ENCODE measurements at regions not wholly inside any gene's neighbourhood (a gene's known extent, or its start where the extent isn't known, plus 50 kb on each side); places are given as distances from the start of the nearest gene placed in this dataset.

DNA sequence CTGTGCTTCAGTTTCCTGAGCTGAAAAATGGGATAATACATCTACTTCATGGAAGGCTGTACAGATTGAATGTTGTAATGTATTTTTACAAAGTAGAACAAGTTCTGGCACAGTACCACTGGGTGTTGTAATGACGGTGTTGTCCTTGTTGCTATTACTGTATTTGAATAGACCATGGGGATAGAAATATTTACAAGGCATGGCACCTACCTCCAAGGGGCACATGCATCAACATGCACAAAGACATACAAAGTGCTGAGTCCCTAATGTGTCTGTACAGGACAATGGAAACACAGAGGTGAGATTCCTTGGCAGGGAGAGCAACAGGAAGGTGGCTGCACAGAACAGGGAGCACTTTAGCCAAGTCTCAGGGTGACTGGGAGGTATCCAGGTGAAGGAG, 930.6 kb upstream of the TMEM132C start:
- Histone ChIP-seq H3K4me2 (ENCODE audit: low read length) (no peak overlapping the region), H4K20me1 (ENCODE audit: insufficient read depth) (no peaks in the 10 kb centered on the region), H3K9me2 (ENCODE audit: insufficient read depth, low read length) (no peaks in the 10 kb centered on the region), H3K27me3 (ENCODE audit: insufficient read depth, low read depth, low read length) (no peaks in the 10 kb centered on the region), H3K27ac (ENCODE audit: low read length) (no peak overlapping the region), H3K9me3 (ENCODE audit: low read length) (no peaks in the 10 kb centered on the region), H3F3A (ENCODE audit: insufficient read depth, low read length, poor library complexity, severe bottlenecking) (no peaks in the 10 kb centered on the region), H3K36me3 (ENCODE audit: insufficient read depth, low read length) (no peaks in the 10 kb centered on the region), H2AFZ (ENCODE audit: low read depth, low read length) (no peak overlapping the region), H3K79me2 (replicated peaks; ENCODE audit: insufficient read depth, low read length) (no peaks in the 10 kb centered on the region), H3K4me3 (ENCODE audit: low read length) (no peak overlapping the region), H3K9ac (ENCODE audit: low read length) (no peak overlapping the region)
- TF ChIP-seq CTCF (IDR thresholded peaks at IDR 0.05; ENCODE audit: poor library complexity, severe bottlenecking) (no peak), TAF1 (IDR thresholded peaks at IDR 0.05; ENCODE audit: low read depth) (no peak), RAD21 (conservative IDR thresholded peaks at IDR 0.05) (no peak), SMC3 (conservative IDR thresholded peaks at IDR 0.05; ENCODE audit: poor library complexity) (no peak), EP300 (conservative IDR thresholded peaks at IDR 0.05; ENCODE audit: poor library complexity, severe bottlenecking) (no peak), REST (IDR thresholded peaks at IDR 0.05; ENCODE audit: borderline replicate concordance) (no peak), MXI1 (conservative IDR thresholded peaks at IDR 0.05; ENCODE audit: poor library complexity, severe bottlenecking) (no peak), POLR2AphosphoS5 (IDR thresholded peaks at IDR 0.05) (no peak), EZH2 (IDR thresholded peaks at IDR 0.05; ENCODE audit: borderline replicate concordance, insufficient read depth, low read length, poor library complexity, severe bottlenecking) (no peak)

DNA sequence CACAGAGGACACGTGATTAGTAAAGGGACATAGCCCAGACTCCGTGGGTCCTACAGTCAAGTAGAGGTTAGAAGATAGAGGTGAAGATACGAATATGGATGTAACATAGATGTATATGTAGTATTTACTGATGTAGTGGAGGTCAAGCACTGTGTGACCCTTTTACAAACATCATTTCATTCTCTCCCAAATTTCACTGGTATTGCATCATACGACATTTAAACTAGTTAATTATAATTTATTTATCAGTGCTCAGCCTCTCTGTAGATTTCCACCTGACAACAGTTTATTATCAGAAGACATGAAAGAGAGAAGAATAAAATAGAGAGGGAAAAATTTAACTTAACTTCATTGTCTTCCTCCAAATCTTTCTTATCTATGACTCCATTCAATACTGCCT, 927.9 kb upstream of the TMEM132C start:
- Histone ChIP-seq H2AFZ (ENCODE audit: low read depth, low read length) (no peak overlapping the region), H3K27ac (ENCODE audit: low read length) (no peak overlapping the region), H4K20me1 (ENCODE audit: insufficient read depth) (no peaks in the 10 kb centered on the region), H3K4me2 (ENCODE audit: low read length) (no peak overlapping the region), H3F3A (ENCODE audit: insufficient read depth, low read length, poor library complexity, severe bottlenecking) (no peaks in the 10 kb centered on the region), H3K9me2 (ENCODE audit: insufficient read depth, low read length) (no peaks in the 10 kb centered on the region), H3K9ac (ENCODE audit: low read length) (no peak overlapping the region), H3K79me2 (replicated peaks; ENCODE audit: insufficient read depth, low read length) (no peaks in the 10 kb centered on the region), H3K36me3 (ENCODE audit: insufficient read depth, low read length) (no peaks in the 10 kb centered on the region), H3K9me3 (ENCODE audit: low read length) (no peaks in the 10 kb centered on the region), H3K4me3 (ENCODE audit: low read length) (no peak overlapping the region), H3K27me3 (ENCODE audit: insufficient read depth, low read depth, low read length) (no peaks in the 10 kb centered on the region)
- TF ChIP-seq EZH2 (IDR thresholded peaks at IDR 0.05; ENCODE audit: borderline replicate concordance, insufficient read depth, low read length, poor library complexity, severe bottlenecking) = no peak

- Histone ChIP-seq H3K9ac (ENCODE audit: low read length) (no peak overlapping the region), H3K9me2 (ENCODE audit: insufficient read depth, low read length) (no peaks in the 10 kb centered on the region), H3K4me2 (ENCODE audit: low read length) (no peak overlapping the region), H3K4me3 (ENCODE audit: low read length) (no peak overlapping the region), H3F3A (ENCODE audit: insufficient read depth, low read length, poor library complexity, severe bottlenecking) (no peaks in the 10 kb centered on the region), H3K79me2 (replicated peaks; ENCODE audit: insufficient read depth, low read length) (no peaks in the 10 kb centered on the region), H3K36me3 (ENCODE audit: insufficient read depth, low read length) (no peaks in the 10 kb centered on the region), H3K27me3 (ENCODE audit: insufficient read depth, low read depth, low read length) (no peaks in the 10 kb centered on the region), H3K27ac (ENCODE audit: low read length) (no peak overlapping the region), H3K9me3 (ENCODE audit: low read length) (no peaks in the 10 kb centered on the region), H2AFZ (ENCODE audit: low read depth, low read length) (no peak overlapping the region), H4K20me1 (ENCODE audit: insufficient read depth) (no peaks in the 10 kb centered on the region)
- TF ChIP-seq CTCF (IDR thresholded peaks at IDR 0.05; ENCODE audit: poor library complexity, severe bottlenecking) (no peak), EP300 (conservative IDR thresholded peaks at IDR 0.05; ENCODE audit: poor library complexity, severe bottlenecking) (no peak), EZH2 (IDR thresholded peaks at IDR 0.05; ENCODE audit: borderline replicate concordance, insufficient read depth, low read length, poor library complexity, severe bottlenecking) (no peak), TAF1 (IDR thresholded peaks at IDR 0.05; ENCODE audit: low read depth) (no peak), REST (IDR thresholded peaks at IDR 0.05; ENCODE audit: borderline replicate concordance) (no peak), RAD21 (conservative IDR thresholded peaks at IDR 0.05) (no peak), POLR2AphosphoS5 (IDR thresholded peaks at IDR 0.05) (no peak), MXI1 (conservative IDR thresholded peaks at IDR 0.05; ENCODE audit: poor library complexity, severe bottlenecking) (no peak), SMC3 (conservative IDR thresholded peaks at IDR 0.05; ENCODE audit: poor library complexity) (no peak)
Measured at GRCh38 chr12:127340381-127340780, 926.6 kb upstream of the TMEM132C start.
